Smooth muscle cell (in vitro differentiated cells): ENCODE measurements at regions not wholly inside any gene's neighbourhood (a gene's known extent, or its start where the extent isn't known, plus 50 kb on each side); places are given as distances from the start of the nearest gene placed in this dataset.
"Not testable (repeated sequence)": the region's sequence is repeated elsewhere in the genome, so short reads cannot be mapped to it uniquely, and the experiment has no call there.

Experiments
- DNase-seq: peaks from one replicate; lab custom pipeline; 2025; ENCODE audit not compliant: unreplicated experiment; lab: John Stamatoyannopoulos, UW
- H2AFZ ChIP-seq: fragments of 200-600 bp; sonication (generic); 2 replicates; pipeline ENCODE4 v1.6.0; 2016; ENCODE audit warnings: antibody characterized with exemption, low read depth, mild to moderate bottlenecking
- H3F3A ChIP-seq: fragments of 200-600 bp; sonication (generic); 2 replicates; pipeline ENCODE4 v1.6.0; 2017; ENCODE audit warnings: antibody characterized with exemption, low read depth
- H3K27ac ChIP-seq: fragments of 200-600 bp; sonication (generic); 2 replicates; pipeline ENCODE4 v1.5.1; 2016; ENCODE audit warnings: low read depth, mild to moderate bottlenecking
- H3K27me3 ChIP-seq: fragments of 200-600 bp; sonication (generic); 2 replicates; pipeline ENCODE4 v1.6.1; 2016; ENCODE audit warnings: low read depth, mild to moderate bottlenecking
- H3K36me3 ChIP-seq: fragments of 200-600 bp; sonication (generic); 2 replicates; pipeline ENCODE4 v1.5.1; 2016; ENCODE audit warnings: low read depth
- H3K4me1 ChIP-seq: fragments of 200-600 bp; sonication (generic); 2 replicates; pipeline ENCODE4 v1.5.1; 2016; ENCODE audit warnings: low read depth
- H3K4me2 ChIP-seq: fragments of 200-600 bp; sonication (generic); 2 replicates; pipeline ENCODE4 v1.6.0; 2016; ENCODE audit warnings: mild to moderate bottlenecking
- H3K4me3 ChIP-seq: fragments of 200-600 bp; sonication (generic); 2 replicates; pipeline ENCODE4 v1.5.1; 2016; ENCODE audit warnings: mild to moderate bottlenecking
- H3K79me2 ChIP-seq: fragments of 200-600 bp; sonication (generic); 2 replicates; pipeline ENCODE4 v1.6.0; 2016; ENCODE audit warnings: low read depth, mild to moderate bottlenecking
- H3K9ac ChIP-seq: fragments of 200-600 bp; sonication (generic); 2 replicates; pipeline ENCODE4 v1.6.0; 2016; ENCODE audit warnings: low read depth
- H3K9me3 ChIP-seq: fragments of 200-600 bp; sonication (generic); replicated peaks from 2 replicates; pipeline ENCODE4 v1.5.1; 2016; ENCODE audit warnings: low read depth
- H4K20me1 ChIP-seq: fragments of 200-600 bp; sonication (generic); 2 replicates; pipeline ENCODE4 v1.6.0; 2016; ENCODE audit warnings: low read depth
- CTCF ChIP-seq: fragments of 200-600 bp; sonication (generic); IDR thresholded peaks from 2 replicates; pipeline ENCODE4 v1.5.1; 2017; ENCODE audit warnings: borderline replicate concordance, mild to moderate bottlenecking, antibody characterized with exemption; ENCODE audit not compliant: insufficient read depth, poor library complexity, severe bottlenecking
- WGBS: methylation state at CpG from one replicate; pipeline ENCODE4 v1.1.7; 2016; ENCODE audit warnings: low lambda C conversion rate; 5-methylcytosine and 5-hydroxymethylcytosine counted together

DNA sequence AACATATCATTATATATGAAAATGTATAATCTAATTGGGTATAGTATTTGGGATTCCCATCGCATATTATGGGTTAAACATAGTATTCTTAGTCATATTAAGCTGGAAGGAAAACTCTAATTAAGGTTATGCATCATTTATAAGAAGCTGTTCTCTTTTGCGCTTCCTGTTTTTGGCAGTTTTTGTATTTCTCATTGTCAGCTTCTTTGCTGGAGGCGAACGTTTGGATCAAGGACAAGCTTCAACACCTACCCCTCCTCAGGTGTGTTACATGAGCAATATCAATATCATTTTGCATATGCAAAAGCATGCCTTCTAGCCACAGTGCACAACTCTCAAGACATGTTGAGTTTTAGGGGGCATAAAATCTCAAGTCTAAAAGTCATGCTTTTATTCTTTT is 439.8 kb downstream of the TDRD3 start:
- Histone ChIP-seq H3K9me3 (no peaks in the 10 kb centered on the region), H3F3A (no peaks in the 10 kb centered on the region), H3K4me2 (no peak overlapping the region), H3K4me1 (no peaks in the 10 kb centered on the region), H3K9ac (no peak overlapping the region), H3K27ac (no peak overlapping the region), H3K79me2 (no peaks in the 10 kb centered on the region), H3K36me3 (no peaks in the 10 kb centered on the region), H3K4me3 (no peak overlapping the region), H3K27me3 (no peaks in the 10 kb centered on the region), H4K20me1 (no peaks in the 10 kb centered on the region), H2AFZ (no peak overlapping the region)
- 96% methylated on average over 4 of the region's 4 CpGs for WGBS
- DNase-seq = no peak
- no peak for TF ChIP-seq CTCF

- Histone ChIP-seq H3K36me3 (no peaks in the 10 kb centered on the region), H3K4me1 (no peaks in the 10 kb centered on the region), H3K27me3 (no peaks in the 10 kb centered on the region), H3F3A (no peaks in the 10 kb centered on the region), H3K4me3 (no peak overlapping the region), H3K9ac (no peak overlapping the region), H3K9me3 (no peaks in the 10 kb centered on the region), H4K20me1 (no peaks in the 10 kb centered on the region), H2AFZ (no peak overlapping the region), H3K79me2 (no peaks in the 10 kb centered on the region), H3K27ac (no peak overlapping the region), H3K4me2 (no peak overlapping the region)
- no peak for TF ChIP-seq CTCF
- WGBS = 97% methylated on average over 1 of the region's 1 CpG
- DNase-seq = no peak
These were observed 414.6 kb downstream of the TDRD3 start for GRCh38 chr13:60811581-60811980.

- H3F3A ChIP-seq, DNase-seq, H3K36me3 ChIP-seq, H2AFZ ChIP-seq, H3K4me2 ChIP-seq, H3K9ac ChIP-seq, H3K27me3 ChIP-seq, H3K4me1 ChIP-seq, H3K79me2 ChIP-seq, H3K4me3 ChIP-seq, H3K9me3 ChIP-seq, H3K27ac ChIP-seq, H4K20me1 ChIP-seq: not testable (repeated sequence)
- 95% methylated on average over 13 of the region's 13 CpGs for WGBS
These were observed 408.6 kb downstream of the TDRD3 start for GRCh38 chr13:60805640-60806039.

DNA sequence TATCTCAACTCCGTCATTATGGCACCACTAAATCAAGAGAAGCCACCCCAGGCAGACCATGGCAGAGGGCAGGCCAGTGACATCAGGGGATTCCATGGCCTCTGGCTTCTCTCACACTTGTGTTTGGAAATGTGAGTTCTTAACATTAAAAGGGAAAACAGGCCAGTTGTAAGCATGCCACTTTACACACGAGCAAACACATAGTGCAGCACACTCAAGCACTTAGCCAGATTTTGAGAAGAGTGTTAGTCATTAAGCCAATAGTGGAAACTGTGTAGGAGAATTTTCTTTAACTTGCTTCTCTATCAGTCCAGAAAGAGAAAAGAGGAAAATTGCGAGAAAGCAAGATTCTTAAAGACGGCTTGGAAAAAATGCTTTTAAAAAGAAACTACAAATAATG is 401.5 kb downstream of the TDRD3 start:
- Histone ChIP-seq H4K20me1 (no peaks in the 10 kb centered on the region), H3F3A (no peaks in the 10 kb centered on the region), H3K4me3 (no peak overlapping the region), H3K9ac (no peak overlapping the region), H3K4me1 (no peaks in the 10 kb centered on the region), H3K27ac (no peak overlapping the region), H3K9me3 (no peaks in the 10 kb centered on the region), H2AFZ (peak overlapping the region; percentile 63), H3K79me2 (no peaks in the 10 kb centered on the region), H3K36me3 (no peaks in the 10 kb centered on the region), H3K4me2 (peak overlapping the region; percentile 37), H3K27me3 (no peaks in the 10 kb centered on the region)
- TF ChIP-seq CTCF = no peak
- no peak for DNase-seq
- 25% methylated on average over 4 of the region's 4 CpGs for WGBS
